ENCODE measurements at regions not wholly inside any gene's neighbourhood (a gene's known extent, or its start where the extent isn't known, plus 50 kb on each side); places are given as distances from the start of the nearest gene placed in this dataset.

- no peak for DNase-seq
Measured at GRCh38 chr2:2866459-2866858, 511.2 kb downstream of the EIPR1 start.

DNA sequence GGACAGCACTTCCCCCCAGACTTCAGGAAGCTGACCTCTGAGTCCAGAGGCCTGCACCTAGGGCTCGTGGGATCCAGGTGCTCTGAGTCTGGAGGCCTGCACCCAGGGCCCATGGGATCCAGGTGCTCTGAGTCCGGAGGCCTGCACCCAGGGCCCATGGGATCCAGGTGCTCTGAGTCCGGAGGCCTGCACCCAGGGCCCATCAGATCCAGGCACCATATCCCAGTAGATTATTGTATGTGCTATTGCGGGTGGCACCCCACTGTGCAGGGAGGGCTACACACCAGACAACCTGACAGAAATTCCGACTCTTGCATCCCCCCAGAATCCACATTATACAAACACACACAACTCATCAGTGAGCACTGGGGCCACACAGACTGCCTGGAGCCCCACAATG, 515.2 kb downstream of the EIPR1 start:
- no peak for DNase-seq

- no peak for DNase-seq
Measured at GRCh38 chr2:2861666-2862240, 515.9 kb downstream of the EIPR1 start.

- no peak for DNase-seq
Measured at GRCh38 chr2:2860589-2861300, 516.9 kb downstream of the EIPR1 start.

DNA sequence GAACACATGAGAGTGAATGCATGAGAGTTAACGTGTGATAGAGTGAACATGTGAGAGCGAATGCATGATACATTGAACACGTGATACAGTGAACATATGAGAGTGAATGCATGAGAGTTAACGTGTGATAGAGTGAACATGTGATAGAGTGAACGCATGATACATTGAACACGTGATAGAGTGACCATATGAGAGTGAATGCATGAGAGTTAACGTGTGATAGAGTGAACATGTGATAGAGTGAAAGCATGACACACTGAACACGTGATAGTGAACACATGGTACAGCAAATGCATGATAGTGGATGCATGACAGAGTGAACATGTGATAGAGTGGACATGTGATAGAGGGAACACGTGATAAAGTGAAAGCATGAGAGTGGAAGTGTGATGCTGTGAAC, 517.9 kb downstream of the EIPR1 start:
- no peak for DNase-seq

DNA sequence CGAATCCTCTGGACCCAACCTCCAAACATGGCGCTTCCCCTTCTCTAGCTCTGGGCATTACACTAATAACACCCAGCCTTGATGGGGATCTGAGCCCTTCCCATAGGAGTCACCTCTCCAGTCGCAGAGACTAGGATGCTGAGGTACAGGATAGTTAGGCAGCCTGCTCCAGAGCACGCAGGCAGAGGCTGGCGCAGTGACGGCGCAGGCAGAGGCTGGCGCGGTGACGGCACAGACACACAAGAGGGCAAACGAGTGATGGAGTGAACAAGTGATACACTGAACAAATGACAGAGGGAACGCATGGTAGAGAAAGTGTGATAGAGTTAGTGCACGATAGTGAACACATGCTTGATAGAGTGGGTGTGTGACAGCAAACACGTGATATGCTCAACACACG, 518.5 kb downstream of the EIPR1 start:
- DNase-seq: no peak

GRCh38 chr2:2856723-2857415, 520.7 kb downstream of the EIPR1 start:
- DNase-seq: no peak

GRCh38 chr2:2855297-2855696, 522.3 kb downstream of the EIPR1 start:
- DNase-seq: no peak

DNA sequence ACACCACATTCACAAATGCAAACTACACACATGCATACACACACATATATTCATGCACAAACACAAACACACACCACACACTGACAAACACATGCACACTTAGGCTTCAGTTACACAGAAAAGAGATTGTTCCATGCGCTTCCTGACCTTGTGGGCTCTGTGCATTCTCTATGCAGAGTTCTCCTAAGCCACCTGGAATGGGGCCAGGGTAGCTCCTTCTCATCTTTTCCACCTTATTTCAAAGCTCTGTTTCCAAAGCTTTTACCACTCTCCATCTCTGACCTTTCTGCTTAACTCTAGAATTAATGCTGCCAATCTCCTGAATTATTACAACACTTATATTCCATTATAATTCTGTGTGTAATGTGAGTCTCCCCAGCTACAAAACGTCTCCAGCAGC, 522.3 kb upstream of the MYT1L start:
- DNase-seq: no peak

GRCh38 chr2:2851806-2852777, 521.0 kb upstream of the MYT1L start:
- DNase-seq: no peak

DNA sequence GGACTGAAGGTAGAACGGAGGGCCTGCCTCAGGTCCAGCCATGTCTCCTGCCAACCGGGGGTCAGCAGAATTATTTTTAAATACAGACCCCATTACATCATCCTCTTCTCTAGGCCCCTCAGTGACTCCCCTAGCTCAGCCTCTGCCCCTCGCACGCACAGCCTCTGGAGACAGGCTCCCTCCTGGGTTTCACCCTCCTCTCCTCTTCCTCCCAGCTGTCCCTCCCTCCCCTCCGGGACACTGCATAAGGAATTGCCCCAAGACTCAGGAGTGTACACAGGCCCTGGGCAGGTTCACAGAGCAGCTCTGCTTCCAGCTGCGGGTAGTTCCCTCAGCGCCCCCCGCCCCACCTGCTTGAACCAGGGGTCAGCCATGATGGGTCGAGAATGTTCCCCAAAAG, 520.2 kb upstream of the MYT1L start:
- DNase-seq: no peak

- DNase-seq: no peak
Measured at GRCh38 chr2:2850859-2851258, 519.8 kb upstream of the MYT1L start.

- DNase-seq: no peak
Measured at GRCh38 chr2:2850218-2850755, 519.2 kb upstream of the MYT1L start.

DNA sequence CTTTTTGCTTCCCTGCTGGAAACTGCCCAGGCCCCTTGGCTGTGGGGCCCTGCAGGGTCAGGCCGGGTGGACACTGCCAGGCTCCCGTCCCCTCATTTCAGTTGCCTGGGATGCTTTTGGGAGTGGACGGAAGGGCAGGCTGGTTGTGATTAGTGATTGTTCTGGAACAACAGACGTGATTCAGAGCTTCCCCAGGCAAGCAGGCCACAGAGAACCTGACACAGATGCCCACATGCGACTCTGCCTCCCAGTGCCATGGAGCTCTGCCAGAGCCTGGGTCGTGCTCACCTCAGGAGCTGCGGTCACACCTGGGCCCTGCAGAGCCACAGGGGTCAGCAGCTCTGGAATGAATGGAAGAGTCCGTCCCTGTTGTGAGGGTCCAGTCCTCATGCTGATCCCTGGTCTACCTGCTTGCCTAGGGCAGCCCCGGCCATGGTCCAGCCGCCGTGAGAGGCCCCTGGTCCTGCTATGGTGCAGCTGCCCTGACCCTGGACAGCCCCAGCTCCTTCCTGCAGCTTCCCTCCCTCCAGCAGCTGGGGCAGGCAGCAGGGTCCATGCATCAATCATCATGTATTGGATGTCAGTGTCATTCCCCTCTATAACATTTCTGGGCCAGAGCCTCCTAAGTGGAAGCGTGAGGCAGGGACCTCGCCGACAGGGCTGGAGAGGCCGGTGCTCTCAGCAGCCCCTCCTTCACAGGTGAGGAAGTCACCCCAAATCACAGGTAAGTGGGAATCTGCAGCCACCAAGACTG, 518.6 kb upstream of the MYT1L start:
- DNase-seq: no peak

DNA sequence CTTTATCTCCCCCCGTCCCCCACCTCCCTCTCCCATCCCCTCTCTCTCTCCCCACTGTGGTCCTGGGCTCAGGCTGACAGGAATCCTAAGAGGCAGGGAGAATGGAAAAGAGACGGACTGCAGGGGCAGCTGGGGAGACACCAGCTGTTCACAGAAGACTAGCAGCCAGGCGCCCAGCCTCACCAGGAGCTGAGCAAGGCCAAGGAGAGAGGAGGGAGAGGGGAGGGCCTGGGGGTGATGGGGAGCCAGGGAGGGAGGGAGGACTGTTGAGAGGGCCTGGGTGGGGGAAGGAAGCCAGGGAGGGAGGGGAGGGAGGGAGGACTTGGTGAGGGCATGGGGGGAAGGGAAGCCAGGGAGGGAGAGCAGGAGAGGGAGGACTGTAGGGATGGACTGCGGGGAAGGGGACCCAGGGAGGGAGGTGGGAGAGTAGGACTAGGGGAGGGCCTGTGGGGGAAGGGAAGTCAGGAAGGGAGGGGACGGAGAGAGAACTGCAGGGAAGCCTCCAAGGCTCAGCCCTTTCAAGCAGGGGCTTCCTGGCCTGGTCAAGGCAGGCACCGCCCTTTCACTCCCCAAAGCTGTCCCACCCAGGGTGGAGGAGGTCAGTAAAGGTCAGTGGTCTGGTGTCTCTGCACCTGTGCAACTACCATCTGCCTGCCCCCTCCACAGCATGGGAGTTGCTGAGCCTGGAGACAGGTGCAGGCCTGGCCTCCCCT, 517.7 kb upstream of the MYT1L start:
- no peak for DNase-seq

DNA sequence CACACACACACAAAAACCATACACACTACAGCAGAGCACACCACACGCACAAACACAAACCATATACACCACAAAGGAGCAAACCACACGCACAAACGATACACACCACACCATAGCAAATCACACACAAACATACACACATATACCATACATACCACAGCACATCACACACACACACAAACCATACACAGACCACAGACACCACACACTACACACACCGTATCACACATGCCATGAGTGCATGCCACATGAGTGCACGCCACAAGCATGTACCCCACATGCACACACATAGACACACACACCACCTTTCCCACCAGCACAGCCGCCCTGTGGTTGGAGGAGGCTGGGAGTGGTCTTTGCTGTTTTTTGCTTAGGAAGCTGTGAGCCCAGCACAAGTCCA, 517.1 kb upstream of the MYT1L start:
- no peak for DNase-seq

DNA sequence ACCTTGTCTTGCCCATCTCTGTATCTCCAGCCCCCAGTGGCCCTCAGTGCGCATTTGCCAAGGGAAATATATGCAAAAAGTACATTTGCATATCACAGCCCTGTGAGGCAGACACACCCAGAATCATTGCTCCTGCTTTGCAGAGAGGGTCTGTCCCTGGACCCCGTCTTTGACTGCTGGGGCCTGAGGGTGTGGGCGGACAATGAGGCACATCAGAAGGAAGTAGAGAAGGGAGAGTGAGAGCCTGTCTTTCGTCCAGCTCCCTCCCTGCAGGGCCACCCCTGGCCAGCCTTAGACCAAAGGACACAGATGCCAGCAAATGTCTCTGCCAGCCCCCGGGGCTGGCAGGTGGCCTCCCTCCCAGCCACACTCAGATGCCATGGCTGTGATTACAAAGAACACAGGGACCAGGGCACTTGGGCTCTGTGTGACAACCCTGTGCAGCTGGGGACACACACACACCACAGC, 516.2 kb upstream of the MYT1L start:
- no peak for DNase-seq

DNA sequence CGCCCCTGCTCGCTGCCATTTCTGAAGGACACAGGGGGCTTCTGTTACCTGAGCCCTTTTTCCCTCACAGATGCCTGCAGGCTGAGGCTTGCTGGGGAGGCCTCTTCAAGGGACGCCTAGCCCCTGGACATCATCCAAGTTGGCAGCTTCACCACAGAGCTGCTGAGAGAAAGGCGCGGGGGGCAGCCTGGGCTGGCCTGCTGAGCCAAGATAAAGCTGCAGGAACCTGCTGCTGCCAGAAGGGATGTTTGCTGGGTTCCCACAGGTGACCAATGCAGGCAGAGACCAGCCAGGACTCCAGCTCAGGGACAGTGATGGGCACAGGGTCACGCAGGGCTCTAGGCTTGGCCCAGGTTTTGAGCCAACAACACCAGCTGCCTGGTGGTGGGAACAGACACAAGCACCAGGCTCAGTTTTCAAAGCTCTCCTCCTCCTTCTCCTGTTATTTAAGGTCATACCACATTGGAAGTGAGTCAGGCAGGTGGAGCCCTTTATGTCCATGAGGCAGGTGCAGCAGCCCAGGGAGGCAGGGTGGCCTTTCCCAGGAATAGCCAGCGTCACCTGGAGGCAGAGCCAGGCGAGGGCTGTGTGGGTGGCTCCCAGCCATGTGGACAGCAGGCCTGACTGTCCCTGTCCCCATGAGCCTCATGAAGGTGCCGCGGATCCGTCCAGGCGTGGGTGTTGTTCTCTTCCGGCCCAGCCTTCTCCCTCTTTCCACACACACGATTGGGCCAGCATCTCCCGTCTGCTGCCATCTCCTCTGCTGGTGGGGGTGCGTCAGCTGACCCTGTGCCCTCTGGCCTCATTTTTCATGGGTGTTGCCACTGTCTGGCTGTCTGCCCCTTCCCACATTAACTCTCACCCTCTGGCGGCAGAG, 515.5 kb upstream of the MYT1L start:
- DNase-seq: no peak

GRCh38 chr2:2845806-2846315, 514.8 kb upstream of the MYT1L start:
- DNase-seq: no peak

DNA sequence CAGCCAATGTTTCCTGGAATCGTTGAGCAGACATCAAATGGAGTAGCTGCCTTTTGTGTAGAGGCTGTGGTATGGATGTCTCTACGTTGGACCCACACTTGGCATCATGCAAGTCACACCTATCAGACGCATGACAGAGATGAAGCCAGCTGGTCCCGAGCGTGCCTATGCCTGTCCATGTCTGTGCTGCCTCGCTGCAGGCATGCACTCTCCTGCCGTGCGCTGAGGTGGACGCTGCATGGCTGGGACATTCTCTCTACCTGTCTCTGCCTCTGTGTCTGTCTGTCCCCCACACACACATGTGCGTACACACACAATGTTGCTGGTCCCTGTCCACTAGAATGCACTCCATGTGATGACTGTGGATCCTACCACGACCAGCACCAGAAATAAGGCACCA, 514.2 kb upstream of the MYT1L start:
- no peak for DNase-seq

All from CD4-positive, alpha-beta T cell treated with Interferon gamma for 1 hour (primary cell).